Stimulated activated naive CD4-positive, alpha-beta T cell (primary cell): ENCODE measurements at regions not wholly inside any gene's neighbourhood (a gene's known extent, or its start where the extent isn't known, plus 50 kb on each side); places are given as distances from the start of the nearest gene placed in this dataset.

Experiments
- DNase-seq, 6 experiments: peaks; one replicate each; lab custom pipeline; 2025; lab: John Stamatoyannopoulos, UW

GRCh38 chr10:4108693-4109092 is 323.7 kb upstream of the KLF6 start:
- no peak for DNase-seq

GRCh38 chr10:4107285-4107851 is 322.4 kb upstream of the KLF6 start:
- no peak for DNase-seq

GRCh38 chr10:4103603-4104002 is 318.6 kb upstream of the KLF6 start:
- DNase-seq, result no peak

- DNase-seq, result no peak
Observed at GRCh38 chr10:4102802-4103344, 317.9 kb upstream of the KLF6 start.

GRCh38 chr10:4101918-4102654 is 317.1 kb upstream of the KLF6 start:
- DNase-seq, result no peak

- DNase-seq, result no peak
Observed at GRCh38 chr10:4100380-4100779, 315.4 kb upstream of the KLF6 start.

- DNase-seq, result no peak
Observed at GRCh38 chr10:4099202-4099601, 314.2 kb upstream of the KLF6 start.

GRCh38 chr10:4095166-4095917 is 310.3 kb upstream of the KLF6 start:
- DNase-seq, result no peak

GRCh38 chr10:4094751-4095150 is 309.7 kb upstream of the KLF6 start:
- no peak for DNase-seq

- no peak for DNase-seq
Observed at GRCh38 chr10:4093438-4093837, 308.4 kb upstream of the KLF6 start.

- DNase-seq, result no peak
Observed at GRCh38 chr10:4088354-4089066, 303.5 kb upstream of the KLF6 start.

- no peak for DNase-seq
Observed at GRCh38 chr10:4086131-4086898, 301.3 kb upstream of the KLF6 start.

- no peak for DNase-seq
Observed at GRCh38 chr10:4083509-4084003, 298.5 kb upstream of the KLF6 start.

- no peak for DNase-seq
Observed at GRCh38 chr10:4082861-4083260, 297.9 kb upstream of the KLF6 start.

- no peak for DNase-seq
Observed at GRCh38 chr10:4081685-4082111, 296.7 kb upstream of the KLF6 start.

- DNase-seq, result no peak
Observed at GRCh38 chr10:4080225-4080805, 295.3 kb upstream of the KLF6 start.

- no peak for DNase-seq
Observed at GRCh38 chr10:4079803-4080202, 294.8 kb upstream of the KLF6 start.

- DNase-seq, result no peak
Observed at GRCh38 chr10:4077804-4078203, 292.8 kb upstream of the KLF6 start.

- no peak for DNase-seq
Observed at GRCh38 chr10:4076983-4077382, 292.0 kb upstream of the KLF6 start.

GRCh38 chr10:4075443-4075842 is 290.4 kb upstream of the KLF6 start:
- no peak for DNase-seq
